GM21717 (cell line): ENCODE measurements at regions not wholly inside any gene's neighbourhood (a gene's known extent, or its start where the extent isn't known, plus 50 kb on each side); places are given as distances from the start of the nearest gene placed in this dataset.

Experiments used
- ATAC-seq: cut with Tn5 transposase; IDR thresholded peaks from one replicate; pipeline ENCODE4 v1.9.1; 2021; ENCODE audit warnings: mild to moderate bottlenecking, moderate library complexity; ENCODE audit not compliant: unreplicated experiment

- no peak for ATAC-seq
These were observed 1200.8 kb upstream of the GYPC start for GRCh38 chr2:125455110-125455509.

- no peak for ATAC-seq
These were observed 1199.1 kb upstream of the GYPC start for GRCh38 chr2:125456693-125457363.

GRCh38 chr2:125471963-125472362 is 1184.0 kb upstream of the GYPC start:
- ATAC-seq = peak; percentile 78

GRCh38 chr2:125479143-125479636 is 1176.8 kb upstream of the GYPC start:
- no peak for ATAC-seq

- no peak for ATAC-seq
These were observed 1165.7 kb upstream of the GYPC start for GRCh38 chr2:125490308-125490707.

DNA sequence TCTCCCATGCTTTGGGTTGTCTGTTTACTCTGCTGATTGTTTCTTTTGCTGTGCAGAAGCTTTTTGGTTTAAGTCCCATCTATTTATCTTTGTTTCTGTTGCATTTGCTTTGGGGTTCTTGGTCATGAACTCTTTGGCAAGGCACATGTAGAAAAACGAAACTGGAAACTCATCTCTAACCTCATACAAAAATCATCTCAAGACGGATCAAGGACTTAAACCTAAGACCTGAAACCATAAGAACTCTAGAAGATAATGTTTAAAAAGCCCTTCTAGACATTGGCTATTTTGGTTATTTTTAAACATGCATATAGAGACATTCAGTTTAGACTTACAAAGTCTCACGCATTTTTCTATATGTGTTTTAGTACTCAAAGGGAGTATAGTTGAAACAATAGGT is 1164.3 kb upstream of the GYPC start:
- no peak for ATAC-seq

GRCh38 chr2:125512313-125512712 is 1143.6 kb upstream of the GYPC start:
- ATAC-seq = no peak

GRCh38 chr2:125516496-125517109 is 1139.4 kb upstream of the GYPC start:
- peak; percentile 79 for ATAC-seq

- no peak for ATAC-seq
These were observed 1129.9 kb upstream of the GYPC start for GRCh38 chr2:125526093-125526492.

- no peak for ATAC-seq
These were observed 1120.9 kb upstream of the GYPC start for GRCh38 chr2:125535089-125535488.

GRCh38 chr2:125543968-125544514 is 1111.9 kb upstream of the GYPC start:
- ATAC-seq = no peak

DNA sequence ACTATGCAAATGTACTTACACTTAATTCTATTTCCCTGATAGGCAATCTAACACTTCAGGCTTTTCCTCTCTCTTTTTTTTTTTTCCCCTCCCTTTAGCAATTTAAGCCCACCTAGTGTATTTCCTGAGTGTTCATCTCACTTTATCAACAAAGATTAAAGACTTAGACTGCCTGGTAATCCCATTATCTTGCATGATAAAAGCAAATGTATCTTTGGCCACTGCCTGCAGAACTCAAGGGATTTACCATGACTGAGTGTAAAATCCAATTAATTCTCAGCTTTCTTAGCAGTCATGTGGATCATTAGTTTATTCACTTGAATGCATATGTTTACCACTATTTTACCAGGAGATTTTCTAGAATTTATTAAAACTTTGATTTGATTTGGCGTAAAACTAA is 1102.2 kb upstream of the GYPC start:
- no peak for ATAC-seq

- no peak for ATAC-seq
These were observed 1101.0 kb upstream of the GYPC start for GRCh38 chr2:125554956-125555355.

DNA sequence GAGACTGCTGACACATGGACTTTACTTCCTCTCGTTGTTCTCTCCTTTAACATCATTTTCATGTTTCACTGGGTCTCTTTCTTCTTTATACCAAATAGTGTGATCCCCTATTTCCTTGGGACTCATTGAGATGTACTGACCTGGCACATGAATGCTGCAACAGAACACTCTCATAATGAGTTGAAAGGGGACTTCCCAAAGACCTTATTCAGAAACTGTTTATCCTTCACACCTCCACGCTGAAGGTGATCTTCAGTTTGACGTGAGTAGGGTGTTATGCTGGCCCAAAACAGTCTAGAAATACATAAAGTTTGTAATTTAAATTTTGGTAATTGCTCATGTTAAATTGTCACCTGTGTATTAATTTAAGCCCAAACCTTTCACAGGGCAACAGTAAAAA is 1096.8 kb upstream of the GYPC start:
- no peak for ATAC-seq

DNA sequence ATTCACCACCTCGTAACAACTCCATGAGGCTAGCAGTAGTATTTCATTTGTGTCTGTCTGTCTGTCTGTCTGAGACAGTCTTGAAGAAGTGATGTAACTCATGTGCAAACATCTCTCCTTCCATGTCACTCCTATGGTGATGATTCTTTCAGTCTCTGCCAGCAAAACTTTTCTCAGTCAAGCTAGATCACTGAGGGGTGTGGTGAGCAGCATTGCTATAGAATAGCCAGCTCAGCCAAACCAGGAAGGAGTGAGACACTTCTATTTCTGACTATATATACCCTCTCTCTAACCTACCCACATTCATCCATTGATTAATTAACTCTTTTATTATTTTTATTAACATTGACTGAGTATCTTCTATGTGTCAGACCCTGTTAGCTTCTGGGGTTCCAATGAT is 1095.1 kb upstream of the GYPC start:
- ATAC-seq = no peak

DNA sequence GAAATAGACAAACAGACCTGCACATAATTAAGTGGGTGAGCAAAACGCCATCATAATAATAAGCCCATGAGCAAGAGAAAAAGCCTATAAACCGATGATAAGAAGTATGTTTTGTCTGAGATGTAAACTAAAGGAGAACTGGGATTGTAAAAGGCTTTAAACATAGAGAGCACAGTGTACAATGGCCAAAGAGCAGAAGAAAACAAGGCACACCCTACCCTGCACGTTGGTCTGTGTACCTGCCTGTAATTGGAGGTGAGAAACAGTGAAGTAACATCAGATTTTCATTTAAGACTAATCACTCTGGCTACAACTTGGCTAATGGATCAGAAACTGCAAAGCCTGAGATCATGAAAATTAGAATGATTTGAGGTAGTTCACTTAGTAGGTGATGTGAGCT is 1094.7 kb upstream of the GYPC start:
- no peak for ATAC-seq

GRCh38 chr2:125562924-125563323 is 1093.0 kb upstream of the GYPC start:
- ATAC-seq = no peak

DNA sequence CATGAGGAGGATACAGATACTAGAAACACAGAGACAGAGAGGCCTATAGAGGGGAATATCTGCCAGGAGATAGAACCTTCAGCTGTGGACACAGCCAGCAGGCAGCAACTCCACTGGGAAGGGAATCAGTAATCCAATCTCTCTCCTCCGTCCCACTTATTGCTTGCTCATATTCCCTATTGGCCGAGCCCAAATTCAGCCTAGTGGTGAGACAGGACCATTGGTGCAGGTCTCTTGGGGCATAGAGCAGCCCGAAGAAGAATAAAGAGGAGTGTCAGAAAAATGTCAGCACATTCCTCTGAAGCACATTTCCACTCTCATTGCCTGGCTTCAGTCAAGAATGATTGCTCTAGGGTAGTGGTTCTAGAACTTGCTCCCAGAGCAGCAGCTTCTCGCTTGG is 1091.5 kb upstream of the GYPC start:
- ATAC-seq = no peak

GRCh38 chr2:125566422-125566821 is 1089.5 kb upstream of the GYPC start:
- ATAC-seq = no peak

GRCh38 chr2:125567100-125567499 is 1088.9 kb upstream of the GYPC start:
- no peak for ATAC-seq

- no peak for ATAC-seq
These were observed 1083.3 kb upstream of the GYPC start for GRCh38 chr2:125572660-125573059.

- ATAC-seq = no peak
These were observed 1082.5 kb upstream of the GYPC start for GRCh38 chr2:125573432-125573831.
